VCaP (cell line): ENCODE measurements at regions not wholly inside any gene's neighbourhood (a gene's known extent, or its start where the extent isn't known, plus 50 kb on each side); places are given as distances from the start of the nearest gene placed in this dataset.

Experiments
- H3K27ac ChIP-seq: fragments of 450-650 bp; 2 replicates; pipeline ENCODE4 v1.5.1; 2017
- TF ChIP-seq, protein P1 (sequence below): fragments of 450-650 bp; conservative IDR thresholded peaks from 2 replicates; pipeline ENCODE4 v1.5.1; 2017; ENCODE audit warnings: mild to moderate bottlenecking, moderate library complexity

DNA sequence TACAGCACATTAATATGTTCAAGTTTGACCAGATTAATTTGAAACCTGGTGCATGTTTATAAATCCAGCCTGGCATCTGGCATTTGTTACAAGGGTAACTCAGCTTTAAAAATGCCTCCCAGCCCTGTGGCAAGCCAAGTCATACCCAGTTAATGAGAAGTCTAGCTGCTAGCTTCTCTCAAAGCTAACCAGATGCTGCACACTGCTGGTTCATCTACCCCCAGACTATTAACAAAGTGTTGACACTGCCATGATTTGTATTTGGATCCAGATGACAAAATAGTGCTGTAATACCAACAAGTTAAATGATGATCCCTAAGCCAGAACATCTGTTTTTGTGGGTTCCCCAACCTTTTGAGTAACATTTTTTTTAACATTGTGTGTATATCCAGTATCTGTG lies 573.7 kb upstream of the DAB2 start:
- H3K27ac ChIP-seq = no peak overlapping the region
- TF ChIP-seq, protein P1, sequence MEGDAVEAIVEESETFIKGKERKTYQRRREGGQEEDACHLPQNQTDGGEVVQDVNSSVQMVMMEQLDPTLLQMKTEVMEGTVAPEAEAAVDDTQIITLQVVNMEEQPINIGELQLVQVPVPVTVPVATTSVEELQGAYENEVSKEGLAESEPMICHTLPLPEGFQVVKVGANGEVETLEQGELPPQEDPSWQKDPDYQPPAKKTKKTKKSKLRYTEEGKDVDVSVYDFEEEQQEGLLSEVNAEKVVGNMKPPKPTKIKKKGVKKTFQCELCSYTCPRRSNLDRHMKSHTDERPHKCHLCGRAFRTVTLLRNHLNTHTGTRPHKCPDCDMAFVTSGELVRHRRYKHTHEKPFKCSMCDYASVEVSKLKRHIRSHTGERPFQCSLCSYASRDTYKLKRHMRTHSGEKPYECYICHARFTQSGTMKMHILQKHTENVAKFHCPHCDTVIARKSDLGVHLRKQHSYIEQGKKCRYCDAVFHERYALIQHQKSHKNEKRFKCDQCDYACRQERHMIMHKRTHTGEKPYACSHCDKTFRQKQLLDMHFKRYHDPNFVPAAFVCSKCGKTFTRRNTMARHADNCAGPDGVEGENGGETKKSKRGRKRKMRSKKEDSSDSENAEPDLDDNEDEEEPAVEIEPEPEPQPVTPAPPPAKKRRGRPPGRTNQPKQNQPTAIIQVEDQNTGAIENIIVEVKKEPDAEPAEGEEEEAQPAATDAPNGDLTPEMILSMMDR = no peak

DNA sequence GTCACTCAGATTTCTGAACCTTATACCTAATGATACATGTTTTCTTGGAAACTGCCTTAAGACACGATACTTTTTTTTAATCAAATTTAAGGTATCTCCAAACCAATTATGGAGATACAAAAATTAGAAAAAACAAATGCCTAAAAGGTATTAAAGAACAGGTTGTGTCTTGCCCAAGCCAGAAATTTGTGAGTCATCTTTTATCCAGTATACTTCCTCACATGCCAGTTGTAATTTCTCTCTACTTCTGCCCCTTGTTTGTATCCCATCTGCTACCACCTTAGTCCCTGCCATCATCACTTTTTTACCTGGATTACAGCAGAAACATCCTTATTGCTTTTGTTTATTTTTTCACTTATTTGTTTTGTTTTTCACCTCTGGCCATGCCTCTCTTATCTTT lies 571.2 kb upstream of the DAB2 start:
- no peak overlapping the region for H3K27ac ChIP-seq
- TF ChIP-seq, protein P1 = no peak

- no peak overlapping the region for H3K27ac ChIP-seq
- TF ChIP-seq, protein P1 = no peak
These were observed 567.9 kb upstream of the DAB2 start for GRCh38 chr5:39992617-39993202.

GRCh38 chr5:39986614-39987013 lies 561.8 kb upstream of the DAB2 start:
- H3K27ac ChIP-seq = no peak overlapping the region
- TF ChIP-seq, protein P1 = no peak

- H3K27ac ChIP-seq = no peak overlapping the region
- TF ChIP-seq, protein P1 = no peak
These were observed 555.3 kb upstream of the DAB2 start for GRCh38 chr5:39980056-39980455.

DNA sequence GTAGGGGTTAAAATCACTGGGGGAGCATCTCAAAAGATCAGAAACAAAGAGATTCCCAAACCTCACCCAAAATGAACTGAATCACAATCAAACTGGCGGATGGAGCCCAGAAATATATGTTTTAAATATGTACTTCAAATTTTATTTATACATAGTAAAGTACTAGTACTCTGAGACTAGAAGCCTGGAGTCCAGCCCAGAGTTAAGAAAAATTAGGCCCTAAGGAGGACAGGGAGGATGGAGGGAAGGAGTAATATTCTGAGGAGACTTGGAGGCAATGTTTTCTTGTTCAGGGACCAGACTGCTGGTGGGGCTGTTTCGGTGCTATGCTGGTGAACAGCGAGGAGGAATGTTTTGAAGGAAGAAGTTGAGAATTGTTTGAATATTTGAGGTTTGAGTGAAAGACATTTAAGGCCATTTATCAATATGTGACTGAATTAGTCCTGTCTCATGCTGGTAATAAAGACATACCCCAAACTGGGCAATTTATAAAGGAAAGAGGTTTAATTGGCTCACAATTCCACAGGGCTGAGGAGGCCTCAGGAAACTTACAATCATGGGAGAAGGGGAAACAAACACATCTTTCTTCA lies 552.4 kb upstream of the DAB2 start:
- TF ChIP-seq, protein P1 = no peak
- H3K27ac ChIP-seq = no peak overlapping the region

- H3K27ac ChIP-seq = no peak overlapping the region
- TF ChIP-seq, protein P1 = no peak
These were observed 545.5 kb upstream of the DAB2 start for GRCh38 chr5:39970117-39970798.
